CD4-positive, alpha-beta T cell treated with Interleukin-10 for 1 hour (primary cell): ENCODE measurements at regions not wholly inside any gene's neighbourhood (a gene's known extent, or its start where the extent isn't known, plus 50 kb on each side); places are given as distances from the start of the nearest gene placed in this dataset.
"Not testable (repeated sequence)": the region's sequence is repeated elsewhere in the genome, so short reads cannot be mapped to it uniquely, and the experiment has no call there.

Experiments
- DNase-seq: peaks from one replicate; pipeline ENCODE4 v3.0.0-alpha.2; 2020

GRCh38 chr10:35946556-35946955 lies 304.5 kb upstream of the FZD8 start:
- no peak for DNase-seq

GRCh38 chr10:35942057-35942456 lies 300.0 kb upstream of the FZD8 start:
- DNase-seq: no peak

GRCh38 chr10:35940141-35941041 lies 298.3 kb upstream of the FZD8 start:
- DNase-seq: no peak

GRCh38 chr10:35938160-35938559 lies 296.1 kb upstream of the FZD8 start:
- DNase-seq: no peak

GRCh38 chr10:35937546-35937945 lies 295.4 kb upstream of the FZD8 start:
- DNase-seq: no peak

GRCh38 chr10:35934642-35934995 lies 292.5 kb upstream of the FZD8 start:
- DNase-seq: no peak

GRCh38 chr10:35933940-35934641 lies 292.0 kb upstream of the FZD8 start:
- no peak for DNase-seq

GRCh38 chr10:35933491-35933890 lies 291.4 kb upstream of the FZD8 start:
- DNase-seq: no peak

GRCh38 chr10:35929962-35930361 lies 287.9 kb upstream of the FZD8 start:
- DNase-seq: not testable (repeated sequence)

GRCh38 chr10:35928748-35929147 lies 286.7 kb upstream of the FZD8 start:
- DNase-seq: no peak

- no peak for DNase-seq
Observed at GRCh38 chr10:35927990-35928488, 285.9 kb upstream of the FZD8 start.

- DNase-seq: no peak
Observed at GRCh38 chr10:35927341-35927740, 285.2 kb upstream of the FZD8 start.

- no peak for DNase-seq
Observed at GRCh38 chr10:35926846-35927245, 284.8 kb upstream of the FZD8 start.

GRCh38 chr10:35925493-35925892 lies 283.4 kb upstream of the FZD8 start:
- no peak for DNase-seq

GRCh38 chr10:35924759-35925158 lies 282.7 kb upstream of the FZD8 start:
- DNase-seq: no peak

GRCh38 chr10:35922876-35923600 lies 280.9 kb upstream of the FZD8 start:
- DNase-seq: no peak

GRCh38 chr10:35921866-35922350 lies 279.8 kb upstream of the FZD8 start:
- no peak for DNase-seq

- no peak for DNase-seq
Observed at GRCh38 chr10:35916791-35917190, 274.7 kb upstream of the FZD8 start.

- DNase-seq: no peak
Observed at GRCh38 chr10:35913628-35914027, 271.5 kb upstream of the FZD8 start.

GRCh38 chr10:35912615-35913569 lies 270.8 kb upstream of the FZD8 start:
- DNase-seq: no peak

GRCh38 chr10:35911954-35912353 lies 269.9 kb upstream of the FZD8 start:
- no peak for DNase-seq

- no peak for DNase-seq
Observed at GRCh38 chr10:35911233-35911632, 269.1 kb upstream of the FZD8 start.
